ENCODE measurements at regions not wholly inside any gene's neighbourhood (a gene's known extent, or its start where the extent isn't known, plus 50 kb on each side); places are given as distances from the start of the nearest gene placed in this dataset.

DNA sequence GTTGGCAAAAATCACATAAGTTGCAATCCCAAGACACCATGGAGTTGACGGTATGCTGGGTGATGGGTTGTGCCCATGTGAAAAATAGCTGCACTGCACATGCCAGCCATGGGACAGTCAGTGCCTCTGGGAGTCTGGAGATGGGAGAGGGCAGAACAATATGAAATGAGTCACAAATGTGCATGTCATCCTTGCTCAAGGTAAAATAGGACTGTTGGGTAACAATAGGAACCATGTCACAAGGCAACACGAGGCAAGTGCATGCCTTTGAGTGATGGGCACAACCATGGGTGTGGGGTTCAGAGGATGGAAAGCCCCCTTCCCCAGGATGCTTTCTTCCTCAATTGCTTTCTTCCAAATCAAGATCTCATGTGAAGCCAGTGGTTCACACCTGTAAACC is 70.5 kb upstream of the PIM1 start:
- no peak overlapping the region for H3K27ac Mint-ChIP-seq
- no peaks in the 10 kb centered on the region for H3K36me3 Mint-ChIP-seq (ENCODE audit: low read depth)
- peaks cover 29% of the 10 kb centered on the region for H3K4me1 Mint-ChIP-seq (ENCODE audit: low read depth)
- H3K4me3 Mint-ChIP-seq = no peak overlapping the region
- no peaks in the 10 kb centered on the region for H3K9me3 Mint-ChIP-seq
- no peaks in the 10 kb centered on the region for H3K27me3 Mint-ChIP-seq (ENCODE audit: low read depth)

DNA sequence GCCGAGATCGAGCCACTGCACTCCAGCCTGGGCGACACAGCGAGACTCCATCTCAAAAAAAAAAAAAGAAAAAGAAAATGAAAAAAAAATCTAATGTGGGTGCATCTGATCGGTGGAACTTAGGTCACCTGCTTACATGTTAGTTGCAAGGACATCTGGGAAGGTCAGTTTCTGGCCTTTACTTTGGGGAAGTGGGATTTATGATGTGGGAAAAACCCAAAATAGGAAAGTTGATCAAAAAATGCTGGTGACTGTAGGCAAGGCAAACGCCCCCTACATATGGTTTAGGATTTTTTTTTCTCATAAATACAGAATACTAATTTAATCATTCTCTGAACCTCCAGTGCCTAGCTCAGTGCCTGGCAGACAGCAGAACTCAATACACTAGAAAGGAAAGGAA is 69.2 kb upstream of the PIM1 start:
- Mint-ChIP-seq H3K27me3 (ENCODE audit: low read depth) (no peaks in the 10 kb centered on the region), H3K36me3 (ENCODE audit: low read depth) (no peaks in the 10 kb centered on the region), H3K9me3 (no peaks in the 10 kb centered on the region), H3K27ac (peak overlapping the region; percentile 21), H3K4me1 (ENCODE audit: low read depth) (peaks cover 40% of the 10 kb centered on the region), H3K4me3 (no peak overlapping the region)

DNA sequence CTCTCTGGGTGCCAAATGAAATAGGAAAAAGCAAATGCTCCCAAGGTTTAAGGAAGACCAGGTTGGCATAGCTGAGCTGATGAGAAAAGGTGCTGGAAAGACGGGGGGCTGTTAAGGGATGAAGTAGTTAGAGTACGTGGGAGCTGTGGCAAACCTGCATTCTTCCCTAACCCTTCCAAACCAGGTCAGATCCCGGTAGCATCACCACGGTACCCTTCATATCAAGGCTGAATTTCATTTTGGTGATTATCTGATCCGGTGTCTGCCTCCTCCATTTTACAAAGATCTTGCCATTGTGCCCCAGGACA is 68.0 kb upstream of the PIM1 start:
- Mint-ChIP-seq H3K9me3 (no peaks in the 10 kb centered on the region), H3K36me3 (ENCODE audit: low read depth) (no peaks in the 10 kb centered on the region), H3K4me1 (ENCODE audit: low read depth) (peaks cover 38% of the 10 kb centered on the region), H3K4me3 (peak overlapping the region; percentile 58), H3K27me3 (ENCODE audit: low read depth) (no peaks in the 10 kb centered on the region), H3K27ac (peak overlapping the region; percentile 78)

DNA sequence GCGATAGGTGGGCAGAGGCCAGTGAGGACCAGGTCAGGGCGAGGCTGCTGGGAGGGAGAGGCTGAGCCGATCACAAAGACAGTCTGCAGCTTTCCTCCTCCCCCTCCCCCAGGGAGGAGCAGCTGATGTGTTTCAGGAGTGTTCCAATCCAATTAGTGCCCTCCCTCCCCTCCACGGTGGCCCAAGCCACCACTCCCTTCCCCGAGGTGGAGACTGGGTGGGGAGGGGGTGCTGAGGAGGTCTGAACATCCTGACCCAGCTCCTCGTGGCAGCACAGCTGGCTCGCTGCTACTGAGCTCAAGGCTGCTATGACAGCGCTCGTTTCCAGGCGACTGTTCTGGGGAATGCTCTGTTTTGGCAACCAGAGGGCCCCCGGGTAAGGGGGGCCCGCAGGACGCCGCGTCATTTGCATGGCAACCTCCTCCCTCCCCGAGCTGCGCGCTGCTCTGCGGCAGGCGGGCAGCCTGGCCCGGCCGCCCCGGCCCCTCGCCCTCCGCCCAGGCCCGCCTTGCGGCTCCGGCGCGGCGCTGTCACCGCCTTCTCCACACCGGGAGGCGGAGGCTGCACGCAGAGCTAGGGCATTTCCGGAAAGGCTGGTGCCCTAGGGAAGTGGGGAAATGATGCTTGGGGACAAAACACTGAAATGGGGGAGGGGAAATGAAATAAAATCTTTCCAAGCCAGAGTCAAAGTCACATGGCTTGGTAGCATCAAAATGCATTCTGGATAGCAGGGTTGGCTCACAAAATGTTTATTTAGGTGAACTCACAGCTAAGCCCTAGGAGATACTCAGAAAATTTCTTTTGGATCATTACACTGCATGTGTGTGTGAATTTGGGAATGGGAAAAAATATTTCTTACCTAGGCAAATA is 67.4 kb upstream of the PIM1 start:
- Mint-ChIP-seq H3K9me3 (no peaks in the 10 kb centered on the region), H3K27me3 (ENCODE audit: low read depth) (no peaks in the 10 kb centered on the region), H3K36me3 (ENCODE audit: low read depth) (no peaks in the 10 kb centered on the region), H3K4me3 (peak overlapping the region; percentile 72), H3K27ac (peak overlapping the region; percentile 79), H3K4me1 (ENCODE audit: low read depth) (peaks cover 43% of the 10 kb centered on the region)

DNA sequence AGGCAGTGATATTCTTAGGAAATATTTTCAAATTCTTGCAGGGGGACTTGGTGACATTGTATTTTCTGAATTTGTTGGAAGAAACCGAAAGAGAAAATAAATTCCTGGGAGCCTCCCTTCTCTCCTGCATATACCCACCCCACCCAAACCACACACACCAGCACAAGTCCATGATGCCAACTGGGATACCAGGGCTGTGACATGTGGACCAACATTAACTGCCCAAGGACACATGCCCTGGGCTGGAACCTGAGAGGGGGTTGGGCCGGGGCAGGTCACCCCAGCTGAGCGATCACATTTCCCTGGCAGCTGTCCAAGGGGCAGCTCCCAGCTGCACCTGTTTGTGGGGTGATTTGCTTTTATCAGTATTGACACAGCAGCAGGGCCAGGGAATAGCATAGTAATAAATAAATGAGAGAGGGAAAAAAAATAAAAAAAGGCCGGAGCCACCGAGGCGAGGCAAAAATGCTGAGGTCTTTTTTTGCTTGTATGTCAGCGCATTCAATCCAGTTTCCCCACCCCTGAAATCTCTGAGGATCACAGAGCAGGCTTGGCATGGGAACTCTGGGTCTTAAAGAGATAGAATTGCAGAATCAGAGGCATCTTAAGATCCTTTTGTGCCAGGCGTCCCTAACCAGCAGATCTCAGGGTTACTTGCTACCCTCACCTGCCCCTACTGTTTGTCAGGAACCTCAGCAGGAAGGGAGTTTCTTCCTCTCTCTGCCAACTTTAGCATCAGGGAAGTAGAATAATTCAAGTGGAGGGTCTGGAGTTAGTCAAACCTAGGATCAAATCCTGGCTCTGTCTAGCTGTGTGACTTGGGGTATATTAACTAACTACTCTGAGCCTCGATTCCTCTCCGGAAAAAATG is 66.5 kb upstream of the PIM1 start:
- Mint-ChIP-seq H3K36me3 (ENCODE audit: low read depth) (no peaks in the 10 kb centered on the region), H3K4me3 (peak overlapping the region; percentile 72), H3K9me3 (no peaks in the 10 kb centered on the region), H3K4me1 (ENCODE audit: low read depth) (peaks cover 43% of the 10 kb centered on the region), H3K27ac (peak overlapping the region; percentile 79), H3K27me3 (ENCODE audit: low read depth) (no peaks in the 10 kb centered on the region)

DNA sequence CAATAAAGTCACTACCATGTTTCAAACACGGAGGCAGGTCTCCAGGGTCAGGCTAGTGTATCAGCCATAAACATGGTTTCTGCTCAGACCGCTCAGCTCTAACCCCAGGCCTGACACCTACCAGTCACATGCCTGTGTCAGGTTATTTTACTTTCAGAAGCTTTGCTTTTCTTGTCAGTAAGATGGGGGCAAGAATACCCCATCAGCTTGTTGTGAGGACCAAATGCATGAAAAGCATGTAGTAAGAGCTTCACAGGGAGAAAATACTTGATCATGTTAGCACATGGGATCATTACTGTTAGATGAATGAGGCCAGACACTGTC is 65.2 kb upstream of the PIM1 start:
- Mint-ChIP-seq H3K27me3 (ENCODE audit: low read depth) (no peaks in the 10 kb centered on the region), H3K4me3 (no peak overlapping the region), H3K27ac (peak overlapping the region; percentile 19), H3K9me3 (no peaks in the 10 kb centered on the region), H3K36me3 (ENCODE audit: low read depth) (no peaks in the 10 kb centered on the region), H3K4me1 (ENCODE audit: low read depth) (peaks cover 46% of the 10 kb centered on the region)

DNA sequence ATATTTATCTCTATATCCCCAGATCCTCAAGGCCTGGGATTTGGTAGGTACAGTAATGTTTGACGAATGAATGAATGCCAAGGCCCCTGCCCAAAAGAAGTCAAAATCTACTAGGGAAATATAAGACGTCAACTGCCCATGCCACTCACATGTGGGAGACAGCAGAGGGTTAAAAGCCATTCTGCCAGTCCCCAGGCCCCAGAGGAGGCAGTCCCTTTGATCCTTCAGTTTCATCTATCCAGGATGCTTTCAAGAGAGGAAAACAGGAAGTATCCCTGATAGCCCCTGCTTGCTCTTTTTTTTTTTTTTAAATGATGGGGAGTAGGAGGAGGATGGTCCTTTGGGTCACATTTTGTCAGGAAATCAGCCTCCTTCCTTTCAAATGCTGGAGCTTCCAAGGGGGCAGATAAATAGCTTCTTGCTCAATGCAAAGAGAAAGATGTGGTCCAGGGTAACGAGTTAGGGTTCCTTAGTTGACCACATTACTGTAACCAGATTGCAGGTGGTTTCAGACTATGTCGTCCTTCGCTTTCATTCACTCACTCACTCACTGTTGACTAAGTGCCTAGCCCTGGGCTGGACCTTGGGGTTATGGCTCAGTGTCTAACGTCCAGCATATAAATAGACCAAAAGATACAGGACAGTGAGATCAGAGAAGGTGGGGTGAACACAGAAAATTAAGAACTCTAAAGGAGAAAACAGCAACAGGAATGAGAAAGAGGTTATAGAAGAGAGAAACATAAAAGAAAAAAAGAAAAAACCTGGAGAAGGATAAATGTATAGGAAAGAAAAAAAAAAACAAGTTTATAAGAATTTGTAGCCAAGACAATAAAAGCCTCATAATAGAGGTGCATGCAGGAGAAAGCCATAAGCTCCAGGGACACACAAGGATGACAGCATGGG is 64.6 kb upstream of the PIM1 start:
- Mint-ChIP-seq H3K27me3 (ENCODE audit: low read depth) (no peaks in the 10 kb centered on the region), H3K36me3 (ENCODE audit: low read depth) (no peaks in the 10 kb centered on the region), H3K4me3 (peak overlapping the region; percentile 52), H3K9me3 (no peaks in the 10 kb centered on the region), H3K4me1 (ENCODE audit: low read depth) (peaks cover 51% of the 10 kb centered on the region), H3K27ac (peak overlapping the region; percentile 21)

DNA sequence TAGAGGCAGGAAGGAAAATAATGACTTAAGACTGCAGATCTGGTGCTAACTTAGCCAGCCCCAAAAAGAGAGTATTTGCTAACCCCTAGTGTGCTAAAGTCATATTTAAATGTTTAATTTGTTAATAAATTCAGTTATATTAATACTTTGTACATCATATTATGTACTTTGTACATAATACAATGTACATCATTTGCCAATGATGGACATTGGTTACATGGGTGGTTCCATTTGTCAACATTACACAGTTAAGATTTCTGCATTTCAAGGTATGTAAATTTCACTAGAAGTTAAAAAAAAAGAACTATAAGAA is 63.9 kb upstream of the PIM1 start:
- Mint-ChIP-seq H3K27me3 (ENCODE audit: low read depth) (no peaks in the 10 kb centered on the region), H3K4me3 (no peak overlapping the region), H3K36me3 (ENCODE audit: low read depth) (no peaks in the 10 kb centered on the region), H3K27ac (no peak overlapping the region), H3K9me3 (no peaks in the 10 kb centered on the region), H3K4me1 (ENCODE audit: low read depth) (peaks cover 54% of the 10 kb centered on the region)

DNA sequence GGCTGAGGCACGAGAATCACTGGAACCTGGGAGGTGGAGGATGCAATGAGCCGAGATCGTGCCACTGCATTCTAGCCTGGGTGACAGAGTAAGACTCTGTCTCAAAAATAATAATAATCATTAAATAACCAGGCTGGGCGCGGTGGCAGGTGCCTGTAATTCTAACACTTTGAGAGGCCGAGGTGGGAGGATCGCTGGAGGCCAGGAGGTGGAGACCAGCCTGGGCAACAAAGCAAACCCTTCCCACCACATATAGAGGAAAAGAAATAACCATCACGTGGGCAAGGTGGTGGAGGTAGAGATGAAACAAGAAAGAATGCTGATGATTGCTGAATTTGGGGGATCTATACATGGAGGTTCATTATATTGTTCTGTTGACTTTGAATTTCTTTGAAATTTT is 63.4 kb upstream of the PIM1 start:
- Mint-ChIP-seq H3K9me3 (no peaks in the 10 kb centered on the region), H3K27me3 (ENCODE audit: low read depth) (no peaks in the 10 kb centered on the region), H3K4me1 (ENCODE audit: low read depth) (peaks cover 56% of the 10 kb centered on the region), H3K36me3 (ENCODE audit: low read depth) (no peaks in the 10 kb centered on the region), H3K4me3 (no peak overlapping the region), H3K27ac (no peak overlapping the region)

DNA sequence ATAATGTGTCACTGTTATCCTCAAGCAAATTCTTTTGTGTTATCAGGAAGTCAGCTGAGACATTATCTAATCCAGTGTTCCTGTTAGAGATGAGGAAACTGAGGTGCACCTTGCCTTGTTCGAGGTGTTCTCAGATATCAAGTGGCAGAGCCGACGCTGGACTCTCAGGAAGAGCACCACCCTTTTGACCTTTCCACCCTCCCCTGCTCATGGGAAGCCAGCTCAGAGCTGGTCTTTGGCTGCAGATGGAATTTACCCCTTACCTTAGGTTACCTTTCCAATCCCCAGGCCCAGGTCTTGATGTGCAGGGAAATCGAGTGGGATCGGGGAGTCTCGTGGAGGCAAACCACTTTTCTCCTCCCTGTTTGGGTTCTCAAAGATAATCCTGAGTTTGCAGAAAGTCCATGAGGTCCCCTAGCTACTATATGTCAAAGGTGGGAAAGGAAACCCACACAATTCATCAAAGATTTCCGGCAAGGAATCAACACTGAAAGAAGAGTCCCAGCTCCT is 62.9 kb upstream of the PIM1 start:
- Mint-ChIP-seq H3K27me3 (ENCODE audit: low read depth) (no peaks in the 10 kb centered on the region), H3K27ac (no peak overlapping the region), H3K36me3 (ENCODE audit: low read depth) (no peaks in the 10 kb centered on the region), H3K9me3 (no peaks in the 10 kb centered on the region), H3K4me3 (no peak overlapping the region), H3K4me1 (ENCODE audit: low read depth) (peaks cover 56% of the 10 kb centered on the region)

DNA sequence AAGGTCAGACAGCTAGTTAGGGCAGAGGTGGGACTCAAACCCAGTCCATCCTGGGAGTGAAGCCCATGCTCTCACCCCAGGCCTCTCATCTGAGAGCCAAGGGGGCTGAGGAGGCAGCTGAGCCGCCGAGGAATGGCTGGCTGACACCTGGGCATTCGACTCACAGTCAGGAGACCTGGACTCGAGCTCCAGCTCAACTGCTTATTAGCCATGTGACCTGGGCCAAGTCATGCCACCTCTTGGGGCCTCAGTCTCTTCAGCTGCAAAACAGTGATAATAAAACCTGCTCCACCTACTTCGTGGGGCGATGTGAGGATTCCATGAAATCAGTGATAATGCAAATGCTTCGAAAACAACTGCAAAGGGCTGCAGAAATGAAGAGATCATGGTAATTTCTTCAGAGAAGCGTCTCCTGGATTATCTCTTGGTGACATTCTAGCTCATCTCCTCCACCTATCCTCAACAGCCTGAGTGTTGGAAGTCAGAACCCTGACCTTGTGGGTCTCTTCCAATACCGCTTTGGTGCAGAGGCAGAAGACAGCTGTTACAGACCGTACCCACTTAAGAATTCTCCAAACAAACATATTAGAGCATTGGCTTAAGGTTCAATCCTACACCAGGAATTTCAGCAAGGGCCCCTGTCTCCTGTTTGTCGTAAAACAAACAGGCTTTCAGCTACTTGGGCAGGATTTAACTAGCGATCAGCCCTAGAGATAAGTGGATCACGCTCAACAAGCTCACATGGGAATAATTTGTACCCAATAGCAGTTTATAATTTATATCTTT is 60.0 kb upstream of the PIM1 start:
- Mint-ChIP-seq H3K27me3 (ENCODE audit: low read depth) (no peaks in the 10 kb centered on the region), H3K36me3 (ENCODE audit: low read depth) (no peaks in the 10 kb centered on the region), H3K4me3 (no peak overlapping the region), H3K27ac (peak overlapping the region; percentile 61), H3K4me1 (ENCODE audit: low read depth) (peaks cover 37% of the 10 kb centered on the region), H3K9me3 (no peaks in the 10 kb centered on the region)

DNA sequence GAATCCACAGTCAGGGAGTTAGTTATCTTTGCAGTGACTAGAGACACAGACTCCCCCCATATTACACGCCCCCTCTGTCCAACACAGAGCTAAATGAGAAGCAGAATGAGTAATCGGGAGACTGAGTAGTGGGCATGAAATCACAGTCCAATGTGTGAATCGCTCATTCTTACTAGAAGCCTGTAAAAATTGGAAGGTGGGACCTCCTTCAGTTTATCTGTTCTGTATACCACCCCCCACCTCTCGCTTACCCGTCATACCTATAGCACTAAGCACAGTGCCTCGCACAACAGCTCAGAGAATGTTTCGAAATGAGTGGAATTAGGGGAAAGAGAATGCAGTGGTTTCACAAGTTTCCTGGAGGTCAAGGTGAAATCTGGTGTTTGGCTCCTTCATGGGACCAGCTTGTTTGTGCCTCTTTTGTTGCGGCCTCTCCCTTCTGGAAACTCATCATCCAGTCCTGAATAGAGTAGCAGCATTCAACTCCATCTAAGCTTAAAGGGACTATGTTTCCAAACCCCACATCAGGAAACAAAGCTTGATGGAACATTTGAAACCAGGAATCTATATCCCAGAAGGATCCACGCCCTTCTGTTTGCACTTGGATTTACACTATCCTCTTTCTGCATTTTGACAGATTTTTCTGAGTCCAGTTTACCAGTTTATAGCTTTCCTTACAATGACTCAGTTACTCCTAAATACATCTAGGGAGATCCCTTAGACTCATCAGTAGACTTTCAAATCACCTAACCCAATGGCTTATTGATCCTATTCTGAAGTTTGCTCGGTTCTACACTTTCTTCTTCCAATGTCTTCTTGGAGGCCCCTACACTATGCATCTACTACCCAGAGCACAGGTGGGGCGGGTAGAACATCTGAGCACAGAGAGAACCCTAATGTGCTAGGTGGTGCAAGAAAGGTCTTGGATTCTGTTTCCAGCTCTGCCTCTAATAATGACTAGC is 59.2 kb upstream of the PIM1 start:
- no peaks in the 10 kb centered on the region for H3K27me3 Mint-ChIP-seq (ENCODE audit: low read depth)
- peaks cover 28% of the 10 kb centered on the region for H3K4me1 Mint-ChIP-seq (ENCODE audit: low read depth)
- H3K4me3 Mint-ChIP-seq = peak overlapping the region; percentile 3
- no peaks in the 10 kb centered on the region for H3K36me3 Mint-ChIP-seq (ENCODE audit: low read depth)
- no peaks in the 10 kb centered on the region for H3K9me3 Mint-ChIP-seq
- peak overlapping the region; percentile 61 for H3K27ac Mint-ChIP-seq

DNA sequence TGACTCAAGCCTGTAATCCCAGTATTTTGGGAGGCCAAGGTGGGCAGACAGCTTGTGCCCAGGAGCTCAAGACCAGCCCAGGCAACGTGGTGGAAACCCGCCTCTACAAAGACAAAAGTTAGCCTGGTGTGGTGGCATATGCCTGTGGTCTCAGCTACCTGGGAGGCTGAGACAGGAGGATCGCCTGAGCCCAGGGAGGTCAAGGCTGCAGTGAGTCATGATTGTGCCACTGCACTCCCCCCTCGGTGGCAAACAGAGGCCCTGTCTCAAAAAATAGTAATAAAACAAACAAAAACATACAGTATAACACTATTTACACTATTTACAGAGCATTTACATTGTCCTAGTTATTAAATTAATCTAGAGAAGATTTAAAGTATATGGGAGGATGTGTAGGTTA is 56.0 kb upstream of the PIM1 start:
- Mint-ChIP-seq H3K4me1 (ENCODE audit: low read depth) (peaks cover 21% of the 10 kb centered on the region), H3K27ac (no peak overlapping the region), H3K36me3 (ENCODE audit: low read depth) (no peaks in the 10 kb centered on the region), H3K4me3 (no peak overlapping the region), H3K9me3 (no peaks in the 10 kb centered on the region), H3K27me3 (ENCODE audit: low read depth) (no peaks in the 10 kb centered on the region)
